SK-MEL-5 (cell line): ENCODE measurements at regions not wholly inside any gene's neighbourhood (a gene's known extent, or its start where the extent isn't known, plus 50 kb on each side); places are given as distances from the start of the nearest gene placed in this dataset.
A peak's percentile ranks its signal among the peaks of the same experiment; 100 is the strongest.

Experiments
- DNase-seq: peaks from one replicate; pipeline ENCODE4 v3.0.0-alpha.2; 2016; ENCODE audit warnings: low read depth, low spot score
- in situ Hi-C: cut with HindIII; loops from 2 replicates; pipeline ENCODE4 v1.10.0; 2016; ENCODE audit warnings: low sequenced_read_pairs, high pct_unique_total_duplicates, low pct_unique_long_range_greater_than_20kb

DNA sequence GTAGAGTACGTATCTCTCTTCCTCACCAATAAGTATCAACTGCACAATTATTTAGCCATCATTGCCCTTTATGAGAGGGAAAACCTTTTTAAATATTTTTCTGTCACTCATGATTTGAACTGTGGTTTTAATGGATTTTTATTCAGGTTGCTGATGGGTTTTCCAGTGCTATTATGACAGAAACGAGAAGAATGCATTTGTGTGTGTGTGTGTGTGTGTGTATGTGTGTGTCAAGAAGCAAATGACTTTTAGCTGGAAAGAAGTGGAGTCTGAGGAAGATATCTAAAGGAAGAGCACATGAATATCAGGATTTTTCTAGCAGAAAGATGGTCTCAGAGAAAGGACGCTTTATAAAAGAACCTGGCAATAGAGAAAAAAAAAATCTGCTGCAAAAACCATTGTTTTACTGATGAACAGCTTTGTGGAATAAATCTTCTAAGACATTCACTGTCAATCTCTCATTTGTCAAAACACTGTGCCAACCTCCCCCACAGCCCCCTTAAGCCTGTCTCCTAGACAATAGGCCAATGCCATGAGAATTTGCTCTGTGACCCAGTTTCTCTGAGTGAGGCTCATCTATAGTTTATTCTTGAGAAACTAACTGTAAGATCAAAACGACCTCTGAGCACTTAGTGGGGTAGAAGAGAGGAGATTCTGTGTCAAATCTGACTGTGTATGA, 417.7 kb downstream of the FLRT2 start:
- in situ Hi-C loops = no loop called here
- no peak for DNase-seq

DNA sequence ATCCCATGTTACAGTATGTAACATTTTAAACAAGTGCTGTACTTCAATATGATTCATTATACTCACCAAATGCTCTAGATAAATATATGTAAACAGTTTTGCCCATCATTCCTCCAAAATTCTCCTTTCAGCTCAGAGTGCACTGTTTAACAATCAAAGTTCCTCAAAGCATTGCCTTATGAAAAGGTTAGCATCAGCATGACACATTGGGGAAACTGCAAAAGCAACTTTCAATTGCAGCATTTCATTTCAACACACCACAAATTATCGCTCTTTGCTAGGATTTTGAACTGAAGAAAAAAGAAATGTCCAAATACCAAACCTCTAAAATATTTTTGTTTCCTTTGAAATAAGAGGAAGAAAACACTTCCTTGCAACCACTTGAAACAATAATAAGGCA, 413.2 kb downstream of the FLRT2 start:
- no peak for DNase-seq
- in situ Hi-C loops = no loop called here

DNA sequence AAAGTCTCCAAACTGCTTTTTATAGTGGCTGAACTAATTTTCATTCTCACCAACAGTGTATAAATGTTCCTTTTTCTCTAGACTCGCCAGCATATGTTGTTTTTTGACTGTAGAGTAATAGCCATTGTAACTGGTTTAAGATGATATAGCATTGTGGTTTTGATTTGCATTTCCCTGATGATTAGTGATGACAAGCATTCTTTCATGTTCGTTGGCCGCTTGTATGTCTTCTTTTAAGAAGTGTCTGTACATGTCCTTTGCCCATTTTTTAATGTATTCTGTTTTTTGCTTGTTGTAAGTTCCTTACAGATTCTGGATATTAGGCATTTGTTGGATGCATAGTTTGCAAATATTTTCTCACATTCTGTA, 404.9 kb downstream of the FLRT2 start:
- in situ Hi-C loops = no loop called here
- no peak for DNase-seq

DNA sequence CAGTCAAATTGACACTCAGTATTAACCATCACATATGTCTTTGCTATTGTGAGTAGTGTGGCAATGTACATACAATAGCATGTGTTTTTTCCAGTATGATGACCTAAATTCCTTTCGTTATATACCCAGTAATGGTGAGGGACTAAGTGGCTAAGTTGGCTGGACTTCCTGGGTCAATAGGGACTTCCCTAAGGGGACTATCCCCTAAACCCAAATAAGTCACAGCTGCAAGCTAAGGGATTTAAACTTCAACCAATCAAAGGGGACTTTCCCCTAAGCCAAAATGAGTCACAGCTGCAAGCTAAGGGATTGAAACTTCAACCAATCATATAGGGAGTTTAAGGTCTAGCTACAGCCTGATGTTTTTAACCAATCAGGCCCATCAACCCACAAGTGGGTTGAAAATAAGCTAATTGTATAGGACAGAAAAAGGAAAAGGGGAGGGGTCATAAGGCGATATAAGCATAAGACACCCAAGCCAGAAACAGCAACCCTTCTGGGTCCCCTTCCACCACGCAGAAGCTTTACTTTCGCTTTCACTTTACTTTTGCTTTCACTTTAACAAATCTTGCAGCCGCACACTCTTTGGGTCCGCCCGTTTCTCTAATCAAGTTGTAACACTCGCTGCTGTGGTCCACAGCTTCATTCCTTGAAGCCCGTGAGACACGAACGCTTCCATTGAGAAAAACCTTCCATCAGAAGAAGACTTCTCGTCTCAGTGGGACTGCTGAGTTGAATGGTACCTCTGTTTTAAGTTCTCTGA, 404.4 kb downstream of the FLRT2 start:
- in situ Hi-C loops = no loop called here
- DNase-seq = peak; percentile 63

DNA sequence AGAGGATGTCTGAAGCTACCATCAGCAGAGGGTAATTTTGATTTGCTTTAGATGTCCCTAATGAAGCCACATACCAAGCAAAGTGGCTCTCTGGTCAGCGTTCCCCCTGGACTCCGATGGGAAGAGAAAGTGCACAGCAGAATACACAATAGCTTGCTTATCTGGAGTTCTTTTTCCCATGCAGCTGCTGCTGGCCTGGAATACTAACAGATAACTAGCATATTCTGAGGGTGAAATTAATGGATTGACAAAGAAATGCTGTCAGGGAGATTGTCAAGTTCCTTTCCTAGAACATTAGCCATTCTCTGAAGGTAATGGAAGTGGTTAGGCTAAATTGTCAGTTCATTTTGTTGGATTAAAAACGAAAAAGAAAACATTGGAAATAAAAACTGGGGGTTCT, 391.3 kb downstream of the FLRT2 start:
- peak; percentile 15 for DNase-seq
- in situ Hi-C loops = no loop called here

DNA sequence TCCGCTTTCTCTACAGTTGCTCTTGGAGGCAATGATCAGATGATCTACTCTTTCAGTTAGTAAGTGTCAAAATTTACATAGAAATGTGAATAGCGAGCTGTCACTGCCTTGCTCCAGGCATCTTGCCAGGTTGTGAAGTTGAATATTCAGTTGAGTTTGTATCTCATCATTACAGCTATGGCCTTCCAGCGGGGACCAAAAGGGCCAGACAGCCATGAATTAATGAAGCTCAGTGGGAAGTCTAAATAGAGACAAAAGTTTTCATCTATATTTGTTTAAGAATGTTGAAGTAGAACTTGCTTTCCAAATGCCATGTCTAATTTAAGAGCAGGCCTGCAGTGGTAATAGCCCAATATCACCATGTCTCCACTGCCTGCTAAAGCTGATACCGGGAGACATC, 387.8 kb downstream of the FLRT2 start:
- in situ Hi-C loops = no loop called here
- DNase-seq = no peak

DNA sequence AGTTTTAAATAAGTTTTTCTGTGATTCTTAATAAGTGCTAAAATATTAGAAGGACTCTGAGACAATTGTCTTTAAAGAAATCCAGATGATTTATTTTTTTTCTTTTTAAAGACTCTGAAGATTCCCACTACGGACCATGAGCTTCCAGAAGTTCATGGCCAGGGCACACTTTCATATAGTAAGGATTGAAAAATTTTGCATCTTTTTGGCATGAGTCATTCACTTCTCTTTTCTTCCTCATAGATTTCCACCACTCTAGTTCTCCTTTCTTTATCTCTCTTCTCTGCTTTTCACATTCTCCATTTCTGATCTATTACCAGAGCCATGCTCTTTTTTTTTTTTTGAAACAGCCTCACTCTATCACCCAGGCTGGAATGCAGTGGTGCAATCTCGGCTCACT, 385.8 kb downstream of the FLRT2 start:
- DNase-seq = no peak
- in situ Hi-C loops = no loop called here

DNA sequence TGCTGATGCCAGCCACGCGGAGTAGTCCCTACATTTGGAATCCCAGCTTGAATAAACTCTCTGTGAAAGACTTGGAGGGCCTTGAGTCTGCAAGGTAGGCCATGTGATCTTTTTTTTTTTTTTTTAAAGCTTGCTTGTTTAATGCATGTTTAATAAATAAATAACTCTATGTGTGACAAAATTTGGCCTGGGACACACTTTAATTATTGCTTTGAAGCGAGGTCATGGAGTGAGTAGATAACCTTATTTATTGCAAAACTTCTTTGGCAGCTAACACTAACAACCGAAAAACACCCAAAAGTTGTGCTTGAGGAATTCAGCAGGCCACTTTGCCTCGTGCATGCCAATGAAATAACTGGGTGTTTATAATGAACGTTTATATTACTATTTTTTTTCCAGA, 382.2 kb downstream of the FLRT2 start:
- no peak for DNase-seq
- in situ Hi-C loops = no loop called here

DNA sequence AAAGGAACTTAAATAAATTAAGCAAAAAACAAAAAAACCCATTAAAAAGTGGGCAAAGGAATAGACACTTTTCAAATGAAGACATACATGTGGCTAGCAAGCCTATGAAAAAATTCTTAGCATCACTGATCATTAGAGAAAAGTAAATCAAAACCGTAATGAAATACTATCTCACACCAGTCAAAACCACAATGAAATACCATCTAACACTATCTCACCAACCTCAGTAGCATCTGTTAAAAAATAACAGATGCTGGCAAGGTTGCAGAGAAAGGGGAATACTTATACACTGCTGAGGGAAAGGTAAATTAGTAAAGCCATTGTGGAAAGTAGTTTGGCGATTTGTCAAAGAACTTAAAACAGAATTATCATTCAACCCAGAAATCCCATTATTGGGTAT, 381.1 kb downstream of the FLRT2 start:
- in situ Hi-C loops = no loop called here
- no peak for DNase-seq

DNA sequence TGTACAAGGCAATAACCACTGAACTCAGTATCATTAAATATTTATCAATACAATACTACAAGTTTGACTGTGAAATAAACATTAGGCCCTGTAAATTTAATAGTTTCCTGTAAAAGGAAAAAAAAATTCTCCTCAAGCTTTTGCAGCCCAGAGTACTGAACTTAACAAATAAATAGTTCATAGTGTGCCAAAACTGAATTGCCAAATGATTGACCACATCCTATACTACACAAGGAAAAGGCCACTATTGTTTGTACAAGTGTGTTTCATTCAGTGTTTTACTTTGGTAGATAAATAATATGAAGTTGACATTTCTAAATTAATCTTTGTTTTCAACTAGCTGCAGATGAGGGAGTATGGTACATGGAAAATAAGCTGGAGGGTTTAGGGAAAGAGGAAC, 379.6 kb downstream of the FLRT2 start:
- in situ Hi-C loops = no loop called here
- DNase-seq = peak; percentile 79

DNA sequence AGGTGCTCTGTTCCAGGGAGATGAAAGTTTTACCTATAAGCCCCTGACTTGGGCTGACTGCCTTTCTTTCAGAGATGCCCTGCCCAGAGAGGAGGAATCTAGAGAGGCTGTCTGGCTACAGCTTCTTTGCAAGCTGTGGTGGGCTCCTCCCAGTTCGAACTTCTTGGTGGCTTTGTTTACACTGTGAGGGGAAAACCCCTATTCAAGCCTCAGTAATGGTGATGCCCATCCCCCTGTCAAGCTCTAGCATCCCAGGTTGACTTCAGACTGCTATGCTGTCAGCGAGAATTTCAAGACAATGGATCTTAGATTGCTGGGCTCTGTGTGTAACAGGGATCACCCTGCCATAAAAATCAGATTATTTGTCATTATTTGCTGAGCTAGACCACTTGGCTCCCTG, 377.6 kb downstream of the FLRT2 start:
- DNase-seq = no peak

DNA sequence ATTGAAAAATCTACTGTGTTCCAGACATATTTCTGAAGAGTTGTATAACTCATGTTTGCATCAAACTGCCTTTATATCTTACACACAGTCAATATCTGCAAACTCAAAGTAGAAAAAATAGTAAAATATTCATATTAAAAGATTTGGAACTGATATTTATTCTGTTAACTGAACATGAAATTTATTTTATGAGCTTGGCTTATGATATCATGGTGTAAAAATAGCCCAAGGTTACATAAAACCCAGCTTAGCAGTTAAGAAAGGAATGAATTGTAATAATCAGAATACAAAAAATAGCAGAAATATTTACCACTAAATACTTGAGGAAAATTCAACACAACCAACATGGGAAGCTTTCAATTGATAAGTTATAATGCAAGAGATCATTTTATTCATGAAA, 367.9 kb downstream of the FLRT2 start:
- in situ Hi-C loops = no loop called here
- no peak for DNase-seq

More for the DNA sequence above, 377.6 kb downstream of the FLRT2 start:
- in situ Hi-C loops = no loop called here

DNA sequence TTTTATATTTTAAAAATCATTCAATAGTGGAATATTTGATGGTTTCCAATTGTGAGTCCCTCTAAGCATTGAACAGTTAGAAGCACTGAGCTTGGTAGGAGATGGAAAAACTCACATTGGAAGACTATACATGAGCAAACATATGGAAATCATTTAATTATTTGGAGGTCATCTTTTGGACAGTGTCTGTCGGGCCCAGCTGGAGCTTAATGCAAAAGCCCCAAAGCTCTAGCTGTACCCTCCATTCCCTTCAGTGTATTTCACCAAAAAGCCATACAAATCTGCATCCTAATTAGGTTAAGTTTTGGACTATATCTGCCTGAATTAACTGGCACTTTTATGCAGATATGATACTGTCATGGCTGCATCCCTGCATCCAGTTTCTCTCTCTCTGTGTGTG, 365.7 kb downstream of the FLRT2 start:
- in situ Hi-C loops = no loop called here
- no peak for DNase-seq

DNA sequence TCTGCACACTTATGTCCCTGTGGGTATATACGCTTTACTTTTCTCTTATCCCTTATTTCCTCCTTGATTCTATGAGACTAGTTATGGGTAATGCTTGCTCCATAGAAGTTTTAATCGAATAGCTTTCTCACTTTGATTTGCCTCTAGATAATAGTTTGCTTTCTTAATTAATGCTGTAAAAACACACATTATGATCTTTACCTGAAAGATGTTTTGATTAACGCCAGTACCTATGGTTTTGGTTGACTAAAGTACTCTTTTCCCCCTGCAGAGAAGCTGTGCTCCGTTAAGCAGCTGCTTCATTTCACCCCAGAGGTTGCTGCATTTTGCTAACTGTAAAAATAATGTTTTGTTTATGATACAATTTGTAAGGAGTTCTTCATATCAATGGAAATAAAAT, 362.3 kb downstream of the FLRT2 start:
- no peak for DNase-seq
- in situ Hi-C loops = no loop called here

DNA sequence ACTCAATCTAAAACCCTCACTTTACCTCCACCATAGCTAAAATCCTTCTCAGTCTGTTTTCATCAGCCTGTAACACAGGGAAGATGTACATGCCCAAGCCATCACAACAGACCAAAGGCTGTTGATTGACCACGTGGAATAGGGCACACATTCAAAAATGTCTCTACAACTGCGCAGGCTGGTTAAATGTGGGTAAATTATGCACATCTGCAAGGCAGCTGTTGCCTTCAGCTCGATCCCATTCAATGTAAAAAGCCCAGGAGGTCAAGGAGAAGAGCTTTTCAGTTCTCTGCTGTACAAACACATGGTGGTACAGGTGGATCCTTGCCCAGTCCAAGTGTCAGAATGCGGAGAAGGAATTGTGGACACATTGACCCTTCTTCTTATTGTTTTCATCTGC, 354.0 kb downstream of the FLRT2 start:
- no peak for DNase-seq
- in situ Hi-C loops = no loop called here

DNA sequence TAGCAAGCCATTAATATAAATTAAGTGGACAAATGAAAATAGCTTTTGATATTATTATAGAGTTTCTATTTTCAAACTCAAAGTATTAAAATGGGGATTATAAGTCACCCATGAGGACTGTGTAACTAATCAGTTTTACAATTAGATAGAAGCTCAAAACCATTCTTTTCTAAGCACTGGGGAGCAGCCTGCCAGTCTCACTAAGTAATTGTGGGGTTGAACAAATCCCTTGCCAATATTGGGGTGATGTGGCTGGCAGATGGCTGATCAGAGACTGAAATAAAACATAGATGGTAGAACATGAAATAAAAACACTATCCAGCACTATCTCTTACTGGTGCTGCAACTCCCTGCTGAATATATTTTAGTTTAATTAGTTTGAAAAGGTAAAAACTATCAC, 353.2 kb downstream of the FLRT2 start:
- DNase-seq = no peak
- in situ Hi-C loops = no loop called here

DNA sequence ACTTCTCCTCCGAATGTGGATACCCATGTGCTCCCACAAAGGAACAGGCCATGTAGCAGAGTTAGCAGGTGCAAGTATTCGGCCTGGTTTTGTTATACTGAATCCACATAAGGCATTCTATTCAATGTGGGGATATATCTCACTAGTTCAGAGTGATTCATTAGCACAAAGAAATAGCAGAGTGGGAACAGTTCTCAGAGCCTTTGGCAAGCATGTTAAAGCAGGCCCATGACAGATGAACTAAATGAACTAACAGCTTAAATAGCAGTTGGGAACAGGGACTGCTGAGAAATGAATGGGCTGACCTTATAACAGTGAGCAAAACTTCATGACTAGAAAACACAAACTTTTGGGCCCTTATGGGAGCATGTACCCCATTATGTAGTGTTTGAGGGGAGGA, 352.0 kb downstream of the FLRT2 start:
- DNase-seq = no peak
- in situ Hi-C loops = no loop called here

DNA sequence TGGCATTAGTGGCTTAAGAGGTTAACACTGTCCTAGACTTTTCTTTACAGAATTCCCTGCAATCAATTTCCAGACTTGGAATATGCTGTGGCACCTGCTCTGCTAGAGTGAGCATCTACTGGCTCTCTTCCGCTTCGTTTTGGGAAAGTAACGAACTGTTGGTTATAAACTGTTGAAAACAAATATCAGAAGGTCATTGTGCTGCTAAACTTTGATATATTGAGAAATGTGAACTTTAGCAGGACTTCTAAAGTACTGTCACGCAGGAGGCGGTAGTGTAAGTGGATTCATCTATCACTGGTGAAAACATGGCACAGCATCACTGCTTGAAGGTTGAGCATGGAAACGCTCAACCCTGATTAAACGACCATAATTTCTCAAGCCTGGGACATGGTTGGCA, 348.9 kb downstream of the FLRT2 start:
- DNase-seq = no peak
- in situ Hi-C loops = no loop called here

DNA sequence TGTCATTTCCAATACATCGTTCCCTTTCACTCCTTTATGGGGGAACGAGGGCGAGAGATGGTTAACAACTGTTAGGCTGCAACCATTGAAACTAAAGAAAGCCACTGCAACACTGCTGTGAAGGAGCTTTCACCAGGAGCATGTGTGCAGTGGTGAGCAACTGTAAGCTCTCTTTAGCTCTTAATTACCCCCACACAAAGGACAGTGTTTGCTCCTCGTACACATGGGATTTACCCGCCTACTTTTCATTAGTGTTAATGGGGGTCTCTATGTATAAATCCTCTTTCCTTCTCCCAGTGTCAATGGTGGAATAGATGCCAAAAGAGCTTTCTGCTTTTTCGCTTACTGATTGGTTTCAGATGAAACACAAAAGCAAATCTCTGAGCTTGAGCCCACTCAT, 343.1 kb downstream of the FLRT2 start:
- in situ Hi-C loops = no loop called here
- no peak for DNase-seq
